ENCODE measurements at regions not wholly inside any gene's neighbourhood (a gene's known extent, or its start where the extent isn't known, plus 50 kb on each side); places are given as distances from the start of the nearest gene placed in this dataset.
"Not testable (repeated sequence)": the region's sequence is repeated elsewhere in the genome, so short reads cannot be mapped to it uniquely, and the experiment has no call there.

GRCh38 chr20:50345712-50346373 lies 155.2 kb downstream of the CEBPB start:
- DNase-seq, result no peak

GRCh38 chr20:50346374-50347283 lies 156.0 kb downstream of the CEBPB start:
- DNase-seq, result no peak

- no peak for DNase-seq
These were observed 156.8 kb downstream of the CEBPB start for GRCh38 chr20:50347284-50348063.

GRCh38 chr20:50348096-50348495 lies 157.5 kb downstream of the CEBPB start:
- no peak for DNase-seq

GRCh38 chr20:50350510-50351249 lies 159.5 kb upstream of the PTPN1 start:
- no peak for DNase-seq

GRCh38 chr20:50351541-50351940 lies 158.6 kb upstream of the PTPN1 start:
- no peak for DNase-seq

GRCh38 chr20:50353289-50353961 lies 156.8 kb upstream of the PTPN1 start:
- DNase-seq, result no peak

GRCh38 chr20:50354721-50355589 lies 155.2 kb upstream of the PTPN1 start:
- DNase-seq, result no peak

- DNase-seq, result no peak
These were observed 154.3 kb upstream of the PTPN1 start for GRCh38 chr20:50355590-50356524.

- DNase-seq, result no peak
These were observed 153.7 kb upstream of the PTPN1 start for GRCh38 chr20:50356525-50356885.

- DNase-seq, result no peak
These were observed 153.0 kb upstream of the PTPN1 start for GRCh38 chr20:50356962-50357782.

GRCh38 chr20:50357783-50358161 lies 152.4 kb upstream of the PTPN1 start:
- no peak for DNase-seq

GRCh38 chr20:50358166-50358565 lies 152.0 kb upstream of the PTPN1 start:
- no peak for DNase-seq

- DNase-seq, result no peak
These were observed 151.2 kb upstream of the PTPN1 start for GRCh38 chr20:50358971-50359370.

GRCh38 chr20:50359607-50360217 lies 150.5 kb upstream of the PTPN1 start:
- DNase-seq, result no peak

GRCh38 chr20:50360218-50360672 lies 149.9 kb upstream of the PTPN1 start:
- no peak for DNase-seq

- DNase-seq, result no peak
These were observed 149.3 kb upstream of the PTPN1 start for GRCh38 chr20:50360921-50361320.

GRCh38 chr20:50362177-50362576 lies 148.0 kb upstream of the PTPN1 start:
- not testable (repeated sequence) for DNase-seq

- no peak for DNase-seq
These were observed 147.2 kb upstream of the PTPN1 start for GRCh38 chr20:50363027-50363426.
